GM21367 (cell line): ENCODE measurements at regions not wholly inside any gene's neighbourhood (a gene's known extent, or its start where the extent isn't known, plus 50 kb on each side); places are given as distances from the start of the nearest gene placed in this dataset.

Source experiments
- ATAC-seq: cut with Tn5 transposase; IDR thresholded peaks from one replicate; pipeline ENCODE4 v1.9.1; 2021; ENCODE audit not compliant: unreplicated experiment

DNA sequence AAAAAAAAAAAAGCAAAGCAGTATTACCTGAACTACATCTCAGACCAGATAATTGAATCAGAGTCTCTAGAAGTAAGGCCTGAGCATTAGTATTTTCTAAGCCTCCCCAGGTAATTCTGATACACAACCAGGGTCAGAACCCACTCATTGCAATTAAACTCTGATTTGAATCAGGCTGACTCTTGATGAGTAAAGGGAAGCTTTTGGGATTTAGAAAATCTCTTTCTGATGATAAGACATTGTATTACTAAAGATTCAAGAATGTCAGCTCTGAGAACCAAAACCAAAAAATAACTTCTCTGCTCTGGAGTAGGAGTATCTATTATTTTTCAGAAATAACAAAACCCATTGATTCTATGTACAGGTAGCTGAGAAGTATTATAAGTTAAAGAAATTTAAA is 100.1 kb upstream of the COL21A1 start:
- ATAC-seq = no peak

DNA sequence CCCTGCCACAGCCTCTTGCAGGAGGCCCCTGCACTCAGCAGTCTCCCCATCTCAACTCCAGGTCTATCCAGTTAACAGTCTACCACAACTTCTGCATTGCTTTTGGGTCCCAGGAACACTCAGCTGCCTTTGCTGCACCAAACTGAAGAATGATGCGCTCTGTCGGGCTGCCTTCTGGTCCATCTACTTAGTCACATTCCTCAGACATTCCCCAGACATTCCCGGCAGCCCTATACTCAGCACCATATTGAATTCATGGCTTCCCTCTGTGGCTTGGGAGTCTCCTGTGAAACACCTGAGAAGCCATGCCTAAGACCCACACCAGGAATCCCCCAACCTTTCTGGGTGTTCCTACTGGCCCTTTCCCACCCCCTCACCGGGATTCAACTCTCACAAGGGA is 99.6 kb upstream of the COL21A1 start:
- ATAC-seq = no peak

DNA sequence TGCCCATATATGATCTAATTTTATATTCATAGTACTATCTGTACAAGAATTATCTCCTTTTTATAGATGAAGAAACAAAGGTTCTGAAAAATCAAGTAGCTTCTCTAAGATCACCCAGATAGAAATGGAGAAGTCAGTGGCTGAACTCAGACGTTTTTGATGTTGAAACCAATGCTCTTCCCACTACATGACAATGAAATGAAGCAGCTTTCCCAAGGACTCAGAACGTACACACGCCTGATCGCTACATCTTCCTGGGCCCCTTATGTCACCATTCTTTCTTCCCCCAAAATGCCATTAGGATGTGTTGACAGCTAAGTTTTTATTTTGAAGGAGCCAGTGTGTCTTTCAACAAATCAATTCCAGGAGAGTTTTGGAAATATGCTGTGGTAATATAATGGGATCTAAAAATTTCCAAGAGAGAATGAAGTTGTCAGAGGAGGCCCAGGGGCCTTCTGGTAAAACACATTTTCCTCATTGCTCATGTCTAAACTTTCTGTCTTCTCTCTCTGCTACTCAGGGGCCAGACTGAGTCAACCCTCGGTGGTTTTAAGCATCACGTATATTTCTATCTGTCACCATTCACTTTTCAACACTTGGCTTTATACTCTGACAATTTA is 98.1 kb upstream of the COL21A1 start:
- no peak for ATAC-seq

DNA sequence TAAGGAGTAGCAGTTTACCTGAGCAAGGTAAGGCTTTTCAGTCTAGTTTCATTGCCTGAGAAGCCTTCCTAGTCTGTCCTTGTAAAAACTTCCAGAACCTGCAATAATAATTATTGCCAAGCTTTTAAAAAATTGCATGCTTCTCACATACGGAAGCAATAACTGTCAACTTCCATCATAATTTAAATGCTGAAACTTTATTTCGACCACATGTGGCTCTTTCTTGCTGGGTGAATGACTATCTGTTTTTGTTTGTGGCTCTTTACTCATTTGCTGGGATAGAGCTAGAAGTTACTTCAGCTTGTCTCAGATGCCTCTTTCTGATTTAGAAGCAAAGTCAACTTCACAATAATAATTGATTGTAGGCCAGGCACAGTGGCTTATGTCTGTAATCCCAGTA is 95.9 kb upstream of the COL21A1 start:
- ATAC-seq = no peak

DNA sequence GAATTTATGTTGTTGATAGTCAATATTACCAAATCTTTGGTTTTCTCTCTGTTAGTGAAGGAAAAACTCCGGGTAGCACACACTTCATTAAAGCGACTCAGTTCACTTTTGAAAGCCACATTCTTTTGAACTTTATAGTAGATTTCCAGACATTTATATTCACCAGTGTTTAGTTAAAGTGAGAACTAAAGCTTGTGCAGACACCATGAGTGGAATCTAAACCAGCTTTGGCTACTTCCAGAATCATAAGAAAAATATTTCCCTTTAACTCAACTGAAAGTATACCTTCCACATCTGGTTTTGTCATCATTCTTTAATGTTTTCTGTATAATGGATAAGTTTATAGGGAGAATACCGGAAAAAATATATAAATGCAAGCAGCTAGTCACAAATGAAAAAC is 92.1 kb upstream of the COL21A1 start:
- ATAC-seq = no peak

DNA sequence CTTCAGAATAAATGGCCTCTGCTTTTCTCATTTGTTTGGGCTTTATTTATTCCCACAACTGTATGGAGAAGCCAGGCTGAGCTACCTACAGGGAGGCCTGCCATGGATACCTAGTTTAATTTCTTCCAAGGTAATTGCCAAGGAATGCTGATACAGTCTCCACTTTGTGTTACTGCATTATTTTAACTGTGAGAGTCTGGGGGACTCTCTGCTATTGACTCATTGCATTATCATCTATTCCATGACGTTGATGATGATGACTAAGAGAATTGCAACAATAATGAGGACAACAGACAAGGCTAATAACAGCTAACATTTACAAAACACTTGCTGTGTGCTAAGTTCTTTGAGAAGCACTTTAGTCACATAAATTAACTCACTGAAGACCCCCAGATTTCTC is 88.3 kb upstream of the COL21A1 start:
- ATAC-seq = no peak

DNA sequence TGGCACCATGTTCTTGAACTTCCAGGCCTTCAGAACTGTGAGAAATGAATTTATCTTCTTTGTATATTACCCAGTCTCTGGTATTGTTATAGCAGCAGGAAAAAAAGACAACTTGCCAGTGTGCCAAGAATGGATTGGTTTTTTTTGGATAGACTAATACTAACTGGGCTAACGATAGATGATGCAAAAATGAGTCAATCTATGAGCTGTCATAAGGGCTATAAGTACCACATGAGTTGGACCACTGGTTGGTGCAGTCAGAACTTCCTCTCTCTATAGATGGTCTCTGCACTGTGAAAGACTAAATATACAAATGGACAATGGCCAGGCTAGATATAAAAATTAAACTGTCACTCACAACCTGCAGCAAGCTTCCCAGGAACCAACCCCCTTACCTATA is 87.6 kb upstream of the COL21A1 start:
- ATAC-seq = no peak

DNA sequence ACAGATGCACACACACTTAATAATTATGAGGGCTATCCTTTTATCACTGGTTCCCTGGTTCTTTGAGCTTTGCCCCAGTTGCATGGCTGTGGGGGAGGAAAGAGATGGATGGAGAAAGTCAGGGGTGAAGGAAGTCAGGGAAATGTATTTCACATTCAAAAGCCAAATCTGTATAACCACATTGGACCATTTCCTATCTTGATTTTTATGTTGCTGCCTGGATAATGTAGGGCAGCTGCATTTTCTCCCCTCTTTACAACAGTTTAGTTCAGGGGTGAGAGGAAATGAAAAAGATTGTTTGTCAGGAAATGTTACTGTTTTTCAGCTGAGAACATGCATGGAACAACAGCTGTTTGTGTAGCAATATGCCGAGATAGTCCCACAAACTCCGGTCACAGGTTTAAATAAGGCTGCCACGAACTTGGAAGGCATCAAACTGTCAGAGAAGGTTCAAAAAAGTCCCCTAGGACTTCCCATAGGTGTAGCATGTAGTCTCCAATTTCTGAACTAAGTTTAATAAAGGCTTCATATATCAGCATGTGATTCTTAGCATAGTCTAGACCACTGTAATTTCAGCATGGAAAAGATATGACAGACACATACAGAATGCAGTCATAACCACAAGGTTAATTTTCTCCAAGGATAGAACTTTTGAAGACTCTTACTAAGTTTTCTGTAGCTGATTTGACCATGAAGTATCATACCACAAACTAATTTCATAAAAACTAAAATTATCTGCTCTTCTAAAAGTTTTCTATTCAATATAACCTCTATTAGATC is 82.1 kb upstream of the COL21A1 start:
- ATAC-seq = no peak

DNA sequence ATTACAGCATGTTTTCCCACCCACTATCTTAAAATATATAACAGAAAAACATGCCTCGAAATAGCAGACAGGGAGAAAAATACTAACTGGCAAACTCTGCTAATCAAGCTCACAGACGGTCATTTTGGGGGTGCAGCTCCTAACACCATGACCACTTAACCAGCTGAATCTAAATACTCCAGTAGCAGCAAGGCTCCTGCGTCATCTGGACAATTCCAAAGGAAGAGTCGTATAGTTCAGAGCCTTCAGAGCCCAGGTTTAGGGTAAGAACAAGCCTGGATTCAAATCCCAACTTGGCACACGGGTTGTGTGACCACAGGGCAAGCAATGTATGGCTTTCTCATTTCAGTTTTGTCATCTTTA is 81.3 kb upstream of the COL21A1 start:
- ATAC-seq = no peak

DNA sequence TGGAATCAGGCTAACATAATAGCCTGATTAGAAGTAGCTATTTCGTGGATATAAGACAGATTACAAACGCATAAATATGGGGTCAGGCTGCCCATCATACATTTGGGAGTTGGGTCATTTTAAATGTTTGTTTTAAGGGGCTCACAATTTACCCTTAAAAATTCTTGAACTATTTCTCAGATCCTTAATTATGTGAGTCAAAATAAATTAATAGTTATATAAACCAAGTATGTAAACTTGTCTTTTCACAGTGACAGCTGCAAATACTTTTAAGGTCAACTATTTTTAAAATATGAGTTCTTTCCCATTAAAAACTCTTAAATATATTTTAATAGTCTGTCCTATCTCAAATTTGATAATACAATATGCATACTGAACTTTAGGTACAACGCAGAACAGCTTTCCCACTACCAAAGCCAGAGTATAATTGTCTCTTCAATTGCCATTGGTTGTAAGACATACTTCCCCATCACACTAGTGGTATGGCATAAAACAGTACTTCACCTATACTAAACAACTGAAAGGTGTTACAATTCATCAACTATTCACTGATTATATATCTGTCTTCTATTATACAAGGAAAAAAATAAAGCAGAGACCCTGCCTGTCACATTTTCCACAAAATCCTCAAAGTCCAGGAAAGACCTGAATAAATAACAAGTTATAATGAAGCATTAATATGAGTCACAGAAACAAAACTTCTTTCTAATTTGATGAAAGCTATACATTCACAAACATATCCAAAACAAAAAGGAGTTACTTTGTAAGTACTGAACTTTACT is 80.8 kb upstream of the COL21A1 start:
- no peak for ATAC-seq

DNA sequence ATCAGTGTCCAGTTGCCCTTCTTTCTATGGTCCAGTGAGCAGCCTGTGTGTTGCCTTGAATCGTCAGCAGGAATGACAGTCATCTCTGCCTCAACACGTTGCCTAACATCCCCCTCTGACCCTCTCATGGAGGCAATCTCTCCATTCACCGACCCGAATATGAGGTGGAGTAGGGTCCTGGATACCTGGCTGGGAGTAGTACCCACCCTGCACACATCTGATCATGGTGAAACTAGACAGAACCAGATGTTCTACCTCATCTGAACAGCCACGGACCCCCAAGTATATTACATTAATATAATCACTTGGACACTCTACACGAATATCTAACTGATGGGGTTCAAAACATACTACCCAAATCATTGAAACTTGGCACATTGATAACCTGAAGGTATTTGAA is 77.0 kb upstream of the COL21A1 start:
- no peak for ATAC-seq

DNA sequence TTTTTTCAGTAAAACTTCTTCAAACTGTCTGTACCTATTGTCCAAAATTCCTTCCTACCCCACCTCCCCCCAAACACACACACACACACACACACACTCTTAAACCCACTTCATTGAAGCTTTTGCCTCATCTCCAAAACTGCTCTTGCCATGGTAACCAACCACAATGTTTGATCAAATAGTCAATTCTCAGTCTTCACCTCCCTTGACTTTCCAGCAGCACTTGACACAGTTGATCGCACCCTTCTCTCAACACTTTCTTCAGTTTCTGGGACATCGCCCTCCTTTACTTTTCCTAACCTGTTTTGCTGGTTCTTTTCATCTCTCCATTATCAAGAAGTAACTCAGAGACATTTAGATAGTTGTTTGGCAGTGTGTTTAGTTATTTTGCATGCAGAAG is 71.5 kb upstream of the COL21A1 start:
- ATAC-seq = no peak

DNA sequence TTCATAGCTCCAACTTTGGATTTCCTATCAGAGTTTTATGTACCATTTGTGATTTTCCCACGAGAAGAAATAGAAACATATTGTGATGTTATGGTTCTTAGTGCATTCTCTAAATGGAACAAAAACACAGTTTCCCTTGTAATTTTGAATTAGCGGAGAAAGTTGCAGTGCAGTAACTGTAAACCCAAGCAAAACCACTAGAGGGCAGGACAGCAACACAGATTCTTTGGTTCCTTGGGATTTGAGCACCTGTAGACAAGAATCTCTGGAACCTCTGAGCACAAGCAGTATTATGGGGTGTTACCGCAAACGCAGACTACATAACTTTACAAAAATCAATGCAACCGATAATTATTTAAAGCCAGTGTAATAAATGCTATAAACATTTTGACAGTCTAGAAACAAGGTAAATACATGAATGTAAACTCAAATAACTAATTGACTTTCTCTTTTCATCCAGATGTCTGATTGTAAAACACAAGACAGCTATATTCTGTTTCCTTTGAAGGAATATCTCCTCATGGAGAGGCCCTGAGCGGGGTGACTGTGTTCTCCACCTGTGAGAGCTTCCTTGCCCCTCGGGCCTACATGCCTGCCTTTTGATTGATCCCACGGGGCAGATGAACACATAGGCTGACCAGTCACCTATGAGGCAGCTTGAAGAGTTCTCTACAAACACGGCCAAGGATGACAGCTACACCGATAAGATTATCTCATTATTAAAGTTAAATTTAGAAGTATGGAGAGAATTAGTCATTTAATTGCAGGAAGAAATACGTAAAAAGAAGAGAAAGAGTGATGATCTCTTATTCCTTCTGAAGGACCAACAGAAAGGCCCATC is 67.5 kb upstream of the COL21A1 start:
- peak; percentile 52 for ATAC-seq

DNA sequence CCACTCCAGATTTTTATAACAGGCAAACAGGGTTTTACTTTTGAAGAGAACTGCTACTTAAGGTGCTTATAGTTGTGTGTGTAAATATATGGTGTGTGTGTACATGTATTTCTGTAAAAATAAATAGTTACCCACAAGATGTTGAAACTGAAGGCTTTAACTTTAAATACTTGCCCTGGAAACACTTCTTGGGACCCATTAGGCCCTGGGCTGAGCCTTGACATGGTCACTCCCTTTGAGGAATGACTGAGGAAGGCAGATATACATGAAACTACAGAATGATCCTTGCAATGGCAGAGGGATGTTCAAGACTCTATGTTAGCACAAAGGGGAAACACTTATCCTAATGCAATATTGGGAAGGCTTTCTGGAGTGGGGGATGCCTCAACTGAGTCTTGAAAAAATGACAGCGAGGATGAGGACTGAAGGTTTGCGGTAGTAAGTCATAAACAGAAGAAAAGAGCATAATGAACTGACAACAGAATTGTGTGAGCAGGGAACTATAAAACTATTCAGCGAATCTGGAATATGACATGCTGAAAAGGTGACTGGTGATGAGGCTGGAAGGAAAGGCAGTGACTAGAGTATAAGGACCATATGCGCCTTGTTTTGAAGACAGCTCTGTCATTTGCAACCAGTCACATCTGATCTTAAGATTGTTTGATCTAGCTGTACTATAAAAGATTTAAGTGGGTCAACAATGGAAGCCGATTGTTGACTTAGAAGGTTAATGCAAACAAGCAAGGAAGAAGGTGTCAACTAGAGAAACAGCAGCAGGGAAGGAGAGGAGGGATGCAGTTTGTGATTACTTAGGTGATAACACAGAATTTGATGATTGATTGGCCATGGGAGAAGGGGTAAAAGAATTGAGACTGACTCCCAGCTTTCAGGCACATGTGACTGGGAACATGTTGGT is 64.4 kb upstream of the COL21A1 start:
- no peak for ATAC-seq

DNA sequence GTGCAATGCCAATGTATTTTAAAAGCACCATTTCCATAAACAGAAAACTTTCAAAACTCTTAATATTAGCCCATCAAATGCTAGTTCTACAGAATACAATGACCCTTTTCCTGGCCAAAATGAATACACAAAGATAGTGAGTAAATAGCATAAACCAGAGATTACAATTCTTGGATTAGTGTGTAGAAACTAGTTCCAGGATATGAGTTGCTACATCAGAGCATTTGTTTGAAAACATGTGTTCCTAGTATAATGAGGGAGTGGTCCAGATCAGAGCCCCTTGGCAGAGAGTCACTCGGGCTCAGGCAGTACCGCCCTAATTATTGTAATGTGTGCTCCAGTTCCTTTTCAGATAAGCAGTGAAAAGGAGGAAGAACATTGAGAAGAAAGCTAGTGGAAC is 63.7 kb upstream of the COL21A1 start:
- no peak for ATAC-seq

DNA sequence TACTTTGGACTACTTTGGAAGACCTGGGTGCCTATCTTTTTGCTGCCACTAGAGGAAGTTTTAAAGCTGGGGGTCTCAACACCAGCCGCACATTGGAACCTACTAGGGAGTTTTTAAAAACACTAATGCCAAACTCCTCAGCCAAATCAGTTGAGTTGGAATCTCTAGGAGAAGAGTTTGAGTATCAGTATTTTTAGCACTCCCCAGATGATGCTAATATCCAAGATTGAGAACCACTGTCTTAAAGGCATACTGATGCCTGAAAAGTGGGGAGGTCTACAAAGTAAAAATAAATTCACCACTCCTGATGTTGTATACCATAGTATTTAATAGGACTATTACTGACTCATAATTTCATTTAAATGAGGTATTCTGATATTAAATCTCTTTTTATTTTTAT is 62.9 kb upstream of the COL21A1 start:
- ATAC-seq = no peak

DNA sequence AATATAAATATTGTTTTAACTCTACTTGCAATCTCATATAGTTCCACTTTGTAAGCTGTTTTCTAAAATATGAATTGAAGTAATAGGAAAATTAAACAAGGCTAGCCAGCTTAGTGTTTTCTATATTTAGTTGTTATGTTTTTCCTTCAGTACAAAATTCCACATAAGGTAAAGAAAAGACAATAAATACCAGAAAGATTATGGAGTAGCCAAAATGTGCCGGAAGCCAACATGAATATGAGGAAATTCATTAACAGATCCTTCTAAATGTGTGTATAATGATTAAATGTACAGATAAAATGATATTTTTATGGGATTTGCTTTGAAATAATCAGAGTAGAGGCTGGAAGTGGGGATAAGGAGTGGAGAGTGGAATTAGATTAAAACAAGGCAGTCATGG is 52.5 kb upstream of the COL21A1 start:
- no peak for ATAC-seq

DNA sequence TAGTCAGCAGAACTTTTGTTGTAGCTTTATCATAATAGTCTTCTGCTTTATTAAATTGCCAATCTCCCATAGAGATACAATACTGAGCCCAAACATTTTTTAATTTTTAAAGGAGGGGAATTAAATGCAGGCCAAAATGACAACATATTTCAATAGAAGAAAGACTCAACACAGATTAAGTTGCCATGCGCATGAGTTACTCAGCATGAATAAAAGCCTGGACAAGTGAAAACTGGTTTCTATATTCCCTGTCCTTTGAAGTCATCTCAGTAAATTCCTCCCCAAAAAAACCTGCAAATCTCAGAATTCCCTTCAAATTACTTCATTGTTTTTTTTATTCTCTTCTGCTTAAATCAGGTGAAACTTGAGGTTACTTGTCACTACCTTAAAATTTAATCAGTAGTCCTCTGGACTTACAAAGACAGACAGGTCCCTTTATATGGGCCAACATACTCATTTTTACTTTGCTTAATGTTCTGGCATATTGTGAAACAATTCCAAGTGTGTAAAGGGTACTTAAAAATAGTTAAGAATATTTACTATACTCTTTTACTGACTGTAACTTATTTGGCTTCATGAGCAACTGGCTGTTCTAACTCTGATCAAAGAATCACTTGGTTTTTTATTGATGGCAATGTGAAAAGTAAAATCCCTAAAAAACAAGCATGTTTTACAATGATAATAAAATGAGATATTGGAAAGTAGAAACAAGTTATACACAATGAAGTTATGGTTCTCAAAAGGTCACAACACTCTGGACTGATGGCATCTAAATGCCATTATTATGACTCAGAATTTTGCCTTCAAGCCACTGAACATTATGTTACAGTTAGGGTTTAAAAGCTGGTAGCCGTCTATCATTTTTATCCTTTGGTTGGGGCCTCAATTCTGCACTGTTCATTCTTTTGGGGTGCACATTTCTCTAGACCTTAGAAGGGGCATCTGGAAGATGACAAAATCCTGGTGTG is 49.9 kb upstream of the COL21A1 start:
- ATAC-seq = no peak
